H9 (cell line): ENCODE measurements at regions not wholly inside any gene's neighbourhood (a gene's known extent, or its start where the extent isn't known, plus 50 kb on each side); places are given as distances from the start of the nearest gene placed in this dataset.

ENCODE experiments used
- DNase-seq: peaks from one replicate; pipeline ENCODE4 v3.0.0-alpha.2; 2017
- H2AFZ ChIP-seq: one replicate; pipeline ENCODE4 v1.6.1; 2013; ENCODE audit warnings: mild to moderate bottlenecking, low read length, control low read depth, moderate library complexity
- H2AK5ac ChIP-seq: 2 replicates; pipeline ENCODE4 v1.6.1; 2013; ENCODE audit warnings: low read length, control low read depth, mixed read lengths; ENCODE audit not compliant: insufficient read length
- H2BK120ac ChIP-seq: one replicate; pipeline ENCODE4 v1.6.1; 2013; ENCODE audit warnings: low read depth, mild to moderate bottlenecking, low read length, control low read depth, inconsistent platforms; ENCODE audit not compliant: poor library complexity, severe bottlenecking
- H2BK12ac ChIP-seq: 2 replicates; pipeline ENCODE4 v1.6.1; 2013; ENCODE audit warnings: low read length, control low read depth, mixed read lengths, low read depth; ENCODE audit not compliant: insufficient read length
- H2BK15ac ChIP-seq: 2 replicates; pipeline ENCODE4 v1.6.1; 2013; ENCODE audit warnings: low read depth, low read length, control low read depth
- H2BK20ac ChIP-seq: one replicate; pipeline ENCODE4 v1.6.1; 2013; ENCODE audit warnings: low read depth, mild to moderate bottlenecking, low read length, control low read depth, inconsistent platforms; ENCODE audit not compliant: poor library complexity, severe bottlenecking
- H2BK5ac ChIP-seq: 2 replicates; pipeline ENCODE4 v1.6.1; 2013; ENCODE audit warnings: low read length, control low read depth, mixed read lengths; ENCODE audit not compliant: insufficient read length
- H3K14ac ChIP-seq: 2 replicates; pipeline ENCODE4 v1.6.1; 2013; ENCODE audit warnings: low read length, control low read depth; ENCODE audit not compliant: insufficient read depth
- H3K18ac ChIP-seq: 2 replicates; pipeline ENCODE4 v1.6.1; 2013; ENCODE audit warnings: low read depth, mild to moderate bottlenecking, mixed read lengths, low read length, control low read depth; ENCODE audit not compliant: insufficient read length
- H3K23ac ChIP-seq: 2 replicates; pipeline ENCODE4 v1.6.1; 2013; ENCODE audit warnings: low read length, control low read depth, mixed read lengths, low read depth; ENCODE audit not compliant: insufficient read length
- H3K23me2 ChIP-seq: 2 replicates; pipeline ENCODE4 v1.6.1; 2013; ENCODE audit warnings: low read depth, mild to moderate bottlenecking, mixed read lengths, low read length, control low read depth; ENCODE audit not compliant: insufficient read length, poor library complexity, severe bottlenecking
- H3K27ac ChIP-seq: 2 replicates; pipeline ENCODE4 v1.5.1; 2013; ENCODE audit warnings: low read length, control low read depth, mixed read lengths, low read depth; ENCODE audit not compliant: insufficient read length
- H3K27me3 ChIP-seq: 2 replicates; pipeline ENCODE4 v1.6.1; 2013; ENCODE audit warnings: low read length, control low read depth, inconsistent platforms; ENCODE audit not compliant: insufficient read depth
- H3K4ac ChIP-seq: 2 replicates; pipeline ENCODE4 v1.6.1; 2013; ENCODE audit warnings: low read depth, mild to moderate bottlenecking, control low read depth, inconsistent platforms, low read length, moderate library complexity
- H3K4me1 ChIP-seq: 2 replicates; pipeline ENCODE4 v1.6.1; 2013; ENCODE audit warnings: low read length, control low read depth, inconsistent platforms; ENCODE audit not compliant: insufficient read depth
- H3K4me2 ChIP-seq: 2 replicates; pipeline ENCODE4 v1.6.1; 2013; ENCODE audit warnings: low read length, control low read depth, mixed read lengths; ENCODE audit not compliant: insufficient read length, insufficient read depth
- H3K56ac ChIP-seq: 2 replicates; pipeline ENCODE4 v1.6.1; 2013; ENCODE audit warnings: low read depth, mild to moderate bottlenecking, mixed read lengths, low read length, control low read depth; ENCODE audit not compliant: insufficient read length
- H3K79me1 ChIP-seq: 2 replicates; pipeline ENCODE4 v1.6.1; 2013; ENCODE audit warnings: low read depth, mild to moderate bottlenecking, moderate library complexity, low read length, control low read depth, inconsistent platforms; ENCODE audit not compliant: insufficient read depth, poor library complexity, severe bottlenecking
- H3K79me2 ChIP-seq: 2 replicates; pipeline ENCODE4 v1.6.1; 2013; ENCODE audit warnings: low read length, control low read depth, inconsistent platforms; ENCODE audit not compliant: insufficient read depth
- H3K9ac ChIP-seq: 2 replicates; pipeline ENCODE4 v1.6.1; 2013; ENCODE audit warnings: low read length, control low read depth, mixed read lengths; ENCODE audit not compliant: insufficient read length; ENCODE audit errors: extremely low read depth
- H3K9me3 ChIP-seq: one replicate; pipeline ENCODE4 v1.6.1; 2013; ENCODE audit warnings: low read depth, low read length, inconsistent platforms; ENCODE audit not compliant: control insufficient read depth
- H3T11ph ChIP-seq: one replicate; pipeline ENCODE4 v1.6.1; 2013; ENCODE audit warnings: mild to moderate bottlenecking, low read length, control low read depth, inconsistent platforms
- H4K20me1 ChIP-seq: one replicate; pipeline ENCODE4 v1.6.1; 2013; ENCODE audit not compliant: control insufficient read depth, insufficient read length, insufficient read depth
- H4K5ac ChIP-seq: 2 replicates; pipeline ENCODE4 v1.6.1; 2013; ENCODE audit warnings: low read depth, mild to moderate bottlenecking, mixed read lengths, low read length, control low read depth; ENCODE audit not compliant: insufficient read length
- H4K8ac ChIP-seq: replicated peaks from 2 replicates; pipeline ENCODE4 v1.6.1; 2013; ENCODE audit warnings: low read length, control low read depth, mixed read lengths, low read depth; ENCODE audit not compliant: insufficient read length
- H4K91ac ChIP-seq: 2 replicates; pipeline ENCODE4 v1.6.1; 2013; ENCODE audit warnings: low read depth, mild to moderate bottlenecking, moderate library complexity, mixed read lengths, low read length, control low read depth; ENCODE audit not compliant: insufficient read length
- H3K27ac Mint-ChIP-seq, 3 experiments: 2 replicates in 2 of 3; 3 replicates in 1 of 3; pipeline ENCODE4 v1.8.0; 2020 to 2021; ENCODE audit warnings: mixed read lengths in 3 of 3, mild to moderate bottlenecking in 1 of 3, moderate library complexity in 1 of 3
- H3K27me3 Mint-ChIP-seq: 2 replicates; pipeline ENCODE4 v1.8.0; 2021; ENCODE audit warnings: low read depth, mild to moderate bottlenecking, moderate library complexity, mixed read lengths
- H3K36me3 Mint-ChIP-seq, 3 experiments: 2 replicates in 2 of 3; 3 replicates in 1 of 3; pipeline ENCODE4 v1.8.0; 2020 to 2021; ENCODE audit warnings: low read depth in 3 of 3, mixed read lengths in 3 of 3; ENCODE audit not compliant: insufficient read depth in 1 of 3
- H3K4me1 Mint-ChIP-seq, 2 experiments: 2 replicates each; pipeline ENCODE4 v1.8.0; 2020; ENCODE audit warnings: mixed read lengths in 2 of 2
- H3K4me3 Mint-ChIP-seq, 2 experiments: 2 replicates in 1 of 2; 3 replicates in 1 of 2; pipeline ENCODE4 v1.8.0; 2020 to 2021; ENCODE audit warnings: mild to moderate bottlenecking in 2 of 2, mixed read lengths in 2 of 2, moderate library complexity in 1 of 2
- H3K9me3 Mint-ChIP-seq, 2 experiments: 2 replicates in 1 of 2; 3 replicates in 1 of 2; pipeline ENCODE4 v1.8.0; 2020; ENCODE audit warnings: mild to moderate bottlenecking in 2 of 2, mixed read lengths in 2 of 2, moderate library complexity in 1 of 2
- TF ChIP-seq, protein P1 (sequence below): fragments of 200-600 bp; sonication (generic); conservative IDR thresholded peaks from 3 replicates; pipeline ENCODE4 v1.8.0; 2021; ENCODE audit warnings: antibody characterized with exemption, mild to moderate bottlenecking

DNA sequence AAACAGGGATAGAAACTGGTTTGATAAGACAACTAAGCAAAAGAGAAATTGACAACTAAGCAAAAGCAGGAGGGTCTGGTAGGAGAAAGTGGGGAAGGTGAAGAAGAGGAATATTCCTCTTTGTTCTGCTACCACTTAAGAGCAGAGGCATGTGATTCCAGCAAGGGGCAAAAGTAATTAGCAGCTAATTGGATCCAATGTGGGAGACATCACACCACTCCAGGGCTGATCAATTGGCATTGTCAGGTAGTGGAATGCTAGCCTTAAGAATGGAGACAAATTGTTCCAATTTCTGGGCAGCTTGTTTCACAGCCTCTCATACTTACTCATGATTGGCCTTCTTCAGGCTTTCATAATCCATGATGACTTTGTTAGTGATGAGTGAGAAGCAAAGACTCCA is 547.1 kb upstream of the GCFC2 start:
- Histone ChIP-seq H4K8ac (no peak overlapping the region), H2BK5ac (no peak overlapping the region), H3K23ac (no peak overlapping the region), H3K4me2 (no peak overlapping the region), H4K91ac (no peak overlapping the region), H2AFZ (no peak overlapping the region), H2BK120ac (no peak overlapping the region), H3K4ac (no peak overlapping the region), H3K56ac (no peak overlapping the region), H3K27ac (no peak overlapping the region), H3T11ph (no peak overlapping the region), H2BK15ac (no peak overlapping the region), H3K79me1 (no peaks in the 10 kb centered on the region), H3K27me3 (no peaks in the 10 kb centered on the region), H2BK20ac (no peak overlapping the region), H4K5ac (no peak overlapping the region), H3K79me2 (no peaks in the 10 kb centered on the region), H3K14ac (no peak overlapping the region), H2BK12ac (no peak overlapping the region), H2AK5ac (no peak overlapping the region), H3K9ac (no peak overlapping the region), H4K20me1 (no peaks in the 10 kb centered on the region), H3K18ac (no peak overlapping the region), H3K9me3 (no peaks in the 10 kb centered on the region), H3K23me2 (no peaks in the 10 kb centered on the region), H3K4me1 (no peaks in the 10 kb centered on the region)
- Mint-ChIP-seq H3K4me1 (no peaks in the 10 kb centered on the region), H3K27ac (no peak overlapping the region), H3K4me3 (no peak overlapping the region), H3K9me3 (no peaks in the 10 kb centered on the region), H3K36me3 (no peaks in the 10 kb centered on the region), H3K27me3 (no peaks in the 10 kb centered on the region)
- TF ChIP-seq, protein P1, sequence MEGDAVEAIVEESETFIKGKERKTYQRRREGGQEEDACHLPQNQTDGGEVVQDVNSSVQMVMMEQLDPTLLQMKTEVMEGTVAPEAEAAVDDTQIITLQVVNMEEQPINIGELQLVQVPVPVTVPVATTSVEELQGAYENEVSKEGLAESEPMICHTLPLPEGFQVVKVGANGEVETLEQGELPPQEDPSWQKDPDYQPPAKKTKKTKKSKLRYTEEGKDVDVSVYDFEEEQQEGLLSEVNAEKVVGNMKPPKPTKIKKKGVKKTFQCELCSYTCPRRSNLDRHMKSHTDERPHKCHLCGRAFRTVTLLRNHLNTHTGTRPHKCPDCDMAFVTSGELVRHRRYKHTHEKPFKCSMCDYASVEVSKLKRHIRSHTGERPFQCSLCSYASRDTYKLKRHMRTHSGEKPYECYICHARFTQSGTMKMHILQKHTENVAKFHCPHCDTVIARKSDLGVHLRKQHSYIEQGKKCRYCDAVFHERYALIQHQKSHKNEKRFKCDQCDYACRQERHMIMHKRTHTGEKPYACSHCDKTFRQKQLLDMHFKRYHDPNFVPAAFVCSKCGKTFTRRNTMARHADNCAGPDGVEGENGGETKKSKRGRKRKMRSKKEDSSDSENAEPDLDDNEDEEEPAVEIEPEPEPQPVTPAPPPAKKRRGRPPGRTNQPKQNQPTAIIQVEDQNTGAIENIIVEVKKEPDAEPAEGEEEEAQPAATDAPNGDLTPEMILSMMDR, result no peak
- DNase-seq, result no peak
